Heart left ventricle (tissue), 16 donors: ENCODE measurements at regions not wholly inside any gene's neighbourhood (a gene's known extent, or its start where the extent isn't known, plus 50 kb on each side); places are given as distances from the start of the nearest gene placed in this dataset.

Experiments used
- ATAC-seq, 4 donors: fragments of 200-7000 bp; cut with Tn5 transposase; one replicate each; pipeline ENCODE4 v1.9.1; 2020 to 2022; ENCODE audit warnings: moderate library complexity in 4 of 4, mild to moderate bottlenecking in 3 of 4, moderate number of reproducible peaks in 1 of 4
- DNase-seq, 5 donors: peaks; one replicate each; pipeline ENCODE4 v3.0.0-alpha.2; 2020
- H3K27ac ChIP-seq, 12 donors: fragments of 200-600 bp; sonication (generic) in 4 of 12; one replicate each; pipeline versions ENCODE4 v1.5.0 to v1.8.0; 2016 to 2022; ENCODE audit warnings: mild to moderate bottlenecking in 2 of 12
- H3K27me3 ChIP-seq, 9 donors: fragments of 200-600 bp; sonication (generic) in 2 of 9; one replicate each; pipeline versions ENCODE4 v1.5.1 to v1.8.0; 2016 to 2022; ENCODE audit warnings: mild to moderate bottlenecking in 3 of 9
- H3K36me3 ChIP-seq, 9 donors: fragments of 200-600 bp; sonication (generic) in 2 of 9; one replicate each; pipeline versions ENCODE4 v1.5.0 to v1.8.0; 2018 to 2022; ENCODE audit warnings: mild to moderate bottlenecking in 2 of 9
- H3K4me1 ChIP-seq, 12 donors: fragments of 200-600 bp; sonication (generic) in 4 of 12; one replicate each; pipeline versions ENCODE4 v1.5.0 to v1.8.0; 2016 to 2022; ENCODE audit warnings: mild to moderate bottlenecking in 3 of 12
- H3K4me3 ChIP-seq, 12 donors: fragments of 200-600 bp; sonication (generic) in 4 of 12; one replicate each; pipeline versions ENCODE4 v1.5.0 to v1.8.0; 2017 to 2022; ENCODE audit warnings: mild to moderate bottlenecking in 9 of 12, moderate library complexity in 4 of 12
- H3K9me3 ChIP-seq, 12 donors: fragments of 200-600 bp; sonication (generic) in 4 of 12; one replicate each; pipeline versions ENCODE4 v1.5.0 to v1.8.0; 2016 to 2022; ENCODE audit warnings: mild to moderate bottlenecking in 1 of 12
- CTCF ChIP-seq, 12 donors: fragments of 200-600 bp; sonication (generic) in 4 of 12; IDR thresholded peaks; one replicate each; pipeline versions ENCODE4 v1.5.0 to v1.8.0; 2018 to 2022; ENCODE audit warnings: antibody characterized with exemption in 12 of 12, mild to moderate bottlenecking in 5 of 12
- POLR2A ChIP-seq, 2 donors: fragments of 450-650 bp; IDR thresholded peaks; one replicate each; pipeline ENCODE4 v1.6.1; 2017; ENCODE audit warnings: antibody characterized with exemption in 2 of 2, mild to moderate bottlenecking in 2 of 2, moderate library complexity in 2 of 2
- WGBS, 4 donors: extraction: QIAGEN DNeasy Blood & Tissue Kit in 2 of 4; methylation state at CpG; one replicate each; pipeline versions ENCODE4 v1.1.5 to v1.1.7; 2013 to 2018; 5-methylcytosine and 5-hydroxymethylcytosine counted together
- intact Hi-C, 10 donors: fragments of 100-400 bp; cut with DNase I; formaldehyde crosslinking; loops; one replicate each; pipeline versions ENCODE4 v1.11.1 to v1.14.2; 2022
- donor health status: ischemic (EF 13 %, LVEDD 7.1; RV severe dilation, severe dysfunction).
- donor health status: healthy with polysubstance abuse.
- donor health status: DM: no; HTN: yes; CAD: no.
- donor health status: DM: no; HTN: no; CAD: no.
- donor health status: ischemic (EF 25% LVEDD 6.9; RV normal size, moderate dysfunction).
- donor health status: ischemic (EF 25% LVEDD 5.7; RV mildly dilated, moderate dysfunction).
- donor health status: healthy.
- donor health status: DM: yes; HTN: yes; CAD: no.
- donor health status: ischemic (EF 35%, LVEDD 5.7; RV mildly dilated, moderate dysfunction).
- donor health status: nonischemic (EF 11% LVEDD 7.7; RV severe dilation, severe dysfunction).
- donor health status: DM: yes; HTN: yes; CAD: no.
- donor health status: PGD.
- donor health status: ischemic (EF 29% LVEDD 5.4; RV normal size, mild dysfunction).
- donor health status: nonischemic (EF 23%, LVEDD 6.1; RV moderate dilation, normal function).

GRCh38 chr4:151605215-151605614 lies 155.6 kb downstream of the GATB start:
- H3K9me3 ChIP-seq, result no peaks in the 10 kb centered on the region
- 83 to 98% (median 90%) methylated on average over 2 of the region's 2 CpGs for WGBS, 4 donors
- no peak overlapping the region for H3K4me3 ChIP-seq
- DNase-seq, result no peak
- peaks cover 0 to 11% (median 0%) of the 10 kb centered on the region in 12 donors for H3K4me1 ChIP-seq
- H3K36me3 ChIP-seq, result no peaks in the 10 kb centered on the region
- intact Hi-C loops, result loop anchor here in 3 of 10 donors (10.0 kb wide), 2 partner anchors 240 to 490 kb away; no protein-coding TSS in a partner anchor
- H3K27ac ChIP-seq, result no peak overlapping the region
- H3K27me3 ChIP-seq, result no peaks in the 10 kb centered on the region
- TF ChIP-seq CTCF (IDR thresholded peaks at IDR 0.05) (no peak), POLR2A (IDR thresholded peaks at IDR 0.05) (no peak)
- no peak for ATAC-seq

- Histone ChIP-seq H3K36me3 (no peaks in the 10 kb centered on the region), H3K27me3 (no peaks in the 10 kb centered on the region), H3K27ac (no peak overlapping the region), H3K4me1 (peaks cover 0 to 13% (median 0%) of the 10 kb centered on the region in 12 donors), H3K9me3 (no peaks in the 10 kb centered on the region), H3K4me3 (no peak overlapping the region)
- intact Hi-C loops, result loop anchor here in 3 of 10 donors (10.0 kb wide), 2 partner anchors 241 to 491 kb away; no protein-coding TSS in a partner anchor
- TF ChIP-seq POLR2A (IDR thresholded peaks at IDR 0.05) (no peak), CTCF (IDR thresholded peaks at IDR 0.05) (no peak)
- no peak for DNase-seq
- WGBS, 4 donors, result 24 to 31% (median 27%) methylated on average over 5 of the region's 5 CpGs
- ATAC-seq, result peak in 3 of 4 donors; percentile 37 to 56 (median 53)
Measured at GRCh38 chr4:151606061-151606460, 154.7 kb downstream of the GATB start.

- Histone ChIP-seq H3K36me3 (no peaks in the 10 kb centered on the region), H3K9me3 (no peaks in the 10 kb centered on the region), H3K4me1 (peaks cover 0 to 18% (median 0%) of the 10 kb centered on the region in 12 donors), H3K27ac (no peak overlapping the region), H3K27me3 (no peaks in the 10 kb centered on the region), H3K4me3 (no peak overlapping the region)
- no peak for TF ChIP-seq CTCF (IDR thresholded peaks at IDR 0.05)
- no peak for TF ChIP-seq POLR2A (IDR thresholded peaks at IDR 0.05)
- DNase-seq (no peak), ATAC-seq (no peak)
- intact Hi-C loops, result no loop called here
Measured at GRCh38 chr4:151610229-151610628, 150.6 kb downstream of the GATB start.

GRCh38 chr4:151611960-151612359 lies 148.8 kb downstream of the GATB start:
- intact Hi-C loops, result no loop called here
- no peak for DNase-seq
- H3K27me3 ChIP-seq, result no peaks in the 10 kb centered on the region
- H3K9me3 ChIP-seq, result no peaks in the 10 kb centered on the region
- H3K4me1 ChIP-seq, result peaks cover 0 to 16% (median 0%) of the 10 kb centered on the region in 12 donors
- no peak overlapping the region for H3K27ac ChIP-seq
- no peak for ATAC-seq
- no peak overlapping the region for H3K4me3 ChIP-seq
- no peaks in the 10 kb centered on the region for H3K36me3 ChIP-seq
- no peak for TF ChIP-seq POLR2A (IDR thresholded peaks at IDR 0.05)
- no peak for TF ChIP-seq CTCF (IDR thresholded peaks at IDR 0.05)
